B cell (primary cell): ENCODE measurements at regions not wholly inside any gene's neighbourhood (a gene's known extent, or its start where the extent isn't known, plus 50 kb on each side); places are given as distances from the start of the nearest gene placed in this dataset.

Source experiments
- EZH2 ChIP-seq: IDR thresholded peaks from 2 replicates; pipeline ENCODE4 v1.6.1; 2012; ENCODE audit warnings: borderline replicate concordance, low read depth, mild to moderate bottlenecking, moderate library complexity, low read length; ENCODE audit not compliant: insufficient read depth, poor library complexity, severe bottlenecking
- TF ChIP-seq, protein P1 (sequence below): fragments of 200-600 bp; IDR thresholded peaks from one replicate; pipeline ENCODE4 v1.8.0; 2022; ENCODE audit warnings: antibody characterized with exemption, mild to moderate bottlenecking

DNA sequence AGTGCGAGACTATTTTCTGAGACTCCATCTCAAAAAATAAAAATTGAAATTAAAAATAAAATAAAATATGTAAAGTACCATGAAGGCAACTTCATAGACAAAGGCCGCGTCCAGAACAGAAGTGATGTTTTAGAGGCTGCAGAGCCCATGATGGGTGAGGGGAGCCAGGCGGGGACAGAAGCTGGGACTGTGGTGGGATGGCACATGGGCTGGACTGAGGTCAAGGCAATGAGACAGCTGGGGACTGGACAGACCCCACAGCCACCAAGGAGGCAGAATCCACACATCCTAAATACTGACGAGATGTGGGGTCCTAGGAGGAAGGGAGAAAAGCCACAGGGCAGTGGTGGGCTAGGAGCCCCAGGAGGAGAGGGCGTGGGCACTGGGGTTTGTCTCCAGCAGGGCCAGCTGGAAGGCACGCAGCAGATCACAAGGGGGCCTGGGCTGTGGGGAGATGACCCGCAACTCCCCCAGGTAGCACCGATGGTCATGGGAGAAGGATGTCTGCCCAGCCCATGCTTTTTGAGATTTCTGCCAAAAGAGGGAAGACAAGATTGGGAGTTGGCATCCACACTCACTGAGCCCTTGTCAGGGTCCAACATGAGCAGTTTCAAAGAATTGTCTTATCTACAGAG lies 74.3 kb downstream of the KCNF1 start:
- TF ChIP-seq, protein P1, sequence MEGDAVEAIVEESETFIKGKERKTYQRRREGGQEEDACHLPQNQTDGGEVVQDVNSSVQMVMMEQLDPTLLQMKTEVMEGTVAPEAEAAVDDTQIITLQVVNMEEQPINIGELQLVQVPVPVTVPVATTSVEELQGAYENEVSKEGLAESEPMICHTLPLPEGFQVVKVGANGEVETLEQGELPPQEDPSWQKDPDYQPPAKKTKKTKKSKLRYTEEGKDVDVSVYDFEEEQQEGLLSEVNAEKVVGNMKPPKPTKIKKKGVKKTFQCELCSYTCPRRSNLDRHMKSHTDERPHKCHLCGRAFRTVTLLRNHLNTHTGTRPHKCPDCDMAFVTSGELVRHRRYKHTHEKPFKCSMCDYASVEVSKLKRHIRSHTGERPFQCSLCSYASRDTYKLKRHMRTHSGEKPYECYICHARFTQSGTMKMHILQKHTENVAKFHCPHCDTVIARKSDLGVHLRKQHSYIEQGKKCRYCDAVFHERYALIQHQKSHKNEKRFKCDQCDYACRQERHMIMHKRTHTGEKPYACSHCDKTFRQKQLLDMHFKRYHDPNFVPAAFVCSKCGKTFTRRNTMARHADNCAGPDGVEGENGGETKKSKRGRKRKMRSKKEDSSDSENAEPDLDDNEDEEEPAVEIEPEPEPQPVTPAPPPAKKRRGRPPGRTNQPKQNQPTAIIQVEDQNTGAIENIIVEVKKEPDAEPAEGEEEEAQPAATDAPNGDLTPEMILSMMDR, result no peak
- TF ChIP-seq EZH2, result no peak
